NCI-H128 (cell line): ENCODE measurements at regions not wholly inside any gene's neighbourhood (a gene's known extent, or its start where the extent isn't known, plus 50 kb on each side); places are given as distances from the start of the nearest gene placed in this dataset.

Experiments used
- DNase-seq: peaks from one replicate; lab custom pipeline; 2025; ENCODE audit not compliant: unreplicated experiment; lab: John Stamatoyannopoulos, UW

DNA sequence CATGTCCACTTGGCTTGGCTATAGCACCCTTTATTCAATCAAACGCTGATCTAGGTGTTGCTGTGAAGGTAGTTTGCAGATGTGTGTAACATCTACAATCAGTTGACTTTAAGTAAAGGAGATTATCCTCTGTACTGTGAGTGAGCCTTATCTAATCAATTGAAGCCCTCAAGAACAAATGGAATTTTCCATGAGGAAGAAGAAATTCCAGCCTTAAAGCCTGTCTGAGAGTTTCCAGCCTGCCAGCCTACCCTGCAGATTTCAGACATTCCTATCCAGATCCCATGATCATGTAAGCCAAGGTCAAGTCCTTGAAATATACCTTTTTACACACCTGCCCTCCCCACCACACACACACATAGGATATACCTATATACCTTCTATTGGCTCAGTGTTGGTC is 696.7 kb downstream of the MRPL39 start:
- no peak for DNase-seq

DNA sequence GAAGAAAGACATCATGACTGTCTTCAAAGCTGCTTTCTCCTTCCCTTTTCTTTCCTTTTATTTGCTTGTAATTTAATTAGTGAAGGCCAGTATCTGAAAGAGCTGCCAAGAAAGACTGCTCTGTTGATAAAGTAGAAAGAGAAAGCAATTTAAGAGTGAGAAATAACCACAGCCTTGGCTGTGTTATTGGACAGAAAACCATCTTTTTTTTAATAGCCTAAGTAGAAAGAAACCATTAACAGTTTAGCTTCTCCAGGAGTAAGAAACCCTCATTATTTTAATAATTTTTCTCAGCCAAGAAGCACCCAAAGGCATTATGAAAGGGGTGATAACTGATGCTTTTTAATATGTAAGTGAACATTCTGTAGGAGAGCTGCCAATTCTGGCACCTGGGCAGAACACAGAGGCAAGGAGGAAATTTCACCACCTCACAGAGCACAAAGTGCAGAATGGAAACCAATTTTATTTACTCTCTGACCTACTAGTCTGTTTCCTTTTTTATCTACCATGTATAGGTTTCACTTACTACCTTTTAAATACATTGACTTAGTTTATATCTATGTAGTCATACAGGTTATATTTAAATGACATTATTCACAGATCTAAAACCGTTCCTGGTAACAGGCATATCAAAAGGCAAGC is 703.2 kb downstream of the MRPL39 start:
- no peak for DNase-seq

- no peak for DNase-seq
Observed at GRCh38 chr21:24899138-24899537, 708.1 kb downstream of the MRPL39 start.

DNA sequence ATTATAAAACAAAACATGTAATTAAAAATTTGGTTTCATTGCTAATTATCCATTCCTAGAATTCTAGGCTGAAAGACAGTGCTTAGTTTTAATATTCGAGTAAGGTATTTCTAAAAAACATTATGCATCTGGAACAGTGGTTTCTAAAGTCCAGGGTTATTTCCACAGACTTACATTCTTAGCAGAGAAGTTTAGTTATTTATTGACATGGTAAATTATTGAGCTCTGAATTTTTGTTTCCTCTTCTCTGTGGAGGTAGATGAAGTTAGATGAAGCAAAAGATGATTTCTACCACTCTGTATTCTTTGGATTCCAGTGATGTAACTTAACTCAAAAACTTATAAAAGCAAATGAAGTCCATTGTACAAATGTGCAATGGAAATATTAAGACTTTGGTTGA is 709.4 kb downstream of the MRPL39 start:
- no peak for DNase-seq

DNA sequence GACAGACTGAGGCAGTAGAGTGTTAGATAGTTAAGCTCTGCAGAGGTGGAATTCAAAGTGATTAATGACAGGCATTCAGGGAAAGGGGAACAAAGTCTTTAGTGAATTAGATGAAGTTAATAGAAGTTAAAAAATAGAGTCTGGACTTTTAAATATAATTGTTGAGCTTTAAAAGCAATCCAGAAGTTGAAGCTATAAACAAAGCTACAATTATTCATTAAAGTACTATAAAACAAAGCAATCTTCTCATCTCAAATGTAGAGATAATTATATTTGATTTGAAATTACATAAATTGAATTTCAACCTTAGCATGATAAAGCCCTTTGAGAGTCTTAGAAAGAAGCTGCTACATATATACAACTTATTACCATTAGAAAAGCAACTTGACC is 710.6 kb downstream of the MRPL39 start:
- DNase-seq = no peak

GRCh38 chr21:24895885-24896734 is 711.2 kb downstream of the MRPL39 start:
- DNase-seq = no peak

GRCh38 chr21:24894324-24894723 is 713.0 kb downstream of the MRPL39 start:
- DNase-seq = no peak

DNA sequence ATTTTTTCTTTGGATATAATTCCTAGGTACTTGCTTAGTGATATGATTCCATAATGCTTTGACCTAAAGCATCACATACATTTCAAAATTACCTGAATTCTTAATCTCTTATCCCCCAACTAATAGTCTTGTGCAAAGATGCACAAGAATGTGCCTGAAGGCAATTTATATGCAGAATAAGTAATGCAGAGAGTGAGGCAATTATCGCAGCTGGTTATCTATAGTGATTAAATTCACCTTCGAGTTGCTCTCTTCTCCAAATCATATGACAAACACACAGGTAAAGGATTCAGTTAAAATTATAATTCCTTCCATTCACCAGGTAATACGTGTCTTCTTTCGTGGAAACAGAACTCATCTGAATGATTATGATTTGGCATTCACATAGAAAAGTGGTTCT is 717.3 kb downstream of the MRPL39 start:
- DNase-seq = no peak

DNA sequence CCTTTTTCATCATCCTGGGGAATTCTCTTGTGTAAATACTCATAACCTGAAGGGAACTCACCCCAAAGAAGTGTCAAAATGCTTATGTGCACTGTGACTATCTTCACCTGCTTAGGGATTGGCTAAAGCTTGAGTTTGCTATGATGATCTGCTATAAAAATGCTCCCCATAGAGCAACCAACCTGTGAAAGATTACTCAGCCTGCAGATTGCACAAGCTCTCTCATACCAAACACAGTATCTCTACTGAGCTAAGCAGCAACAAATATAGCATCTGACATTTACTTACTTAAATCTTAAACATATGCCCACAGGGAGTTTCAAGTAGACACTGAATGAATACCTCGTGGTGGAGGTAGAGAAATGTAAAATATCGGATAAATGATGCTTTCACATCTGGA is 725.8 kb downstream of the MRPL39 start:
- DNase-seq = no peak

- DNase-seq = no peak
Observed at GRCh38 chr21:24870633-24871032, 736.6 kb downstream of the MRPL39 start.

GRCh38 chr21:24869862-24870261 is 737.4 kb downstream of the MRPL39 start:
- no peak for DNase-seq

DNA sequence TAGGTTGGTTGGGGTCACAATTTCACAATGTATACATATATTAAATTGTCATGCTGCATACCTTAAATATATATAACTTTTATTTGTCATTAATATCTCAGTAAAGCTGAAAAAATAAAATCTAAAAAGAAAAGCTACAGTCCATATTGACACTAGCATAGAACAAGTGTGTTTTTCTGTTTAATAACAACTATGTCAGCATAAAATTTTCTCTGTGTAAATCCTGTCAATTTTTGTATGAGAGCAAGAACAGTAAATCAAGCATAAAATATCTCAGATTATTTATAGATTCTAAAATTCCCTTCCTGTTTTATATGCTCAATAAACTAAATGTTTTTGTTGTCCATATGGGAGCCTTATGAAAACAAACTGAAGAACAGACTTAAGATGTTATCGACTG is 739.2 kb downstream of the MRPL39 start:
- DNase-seq = no peak

DNA sequence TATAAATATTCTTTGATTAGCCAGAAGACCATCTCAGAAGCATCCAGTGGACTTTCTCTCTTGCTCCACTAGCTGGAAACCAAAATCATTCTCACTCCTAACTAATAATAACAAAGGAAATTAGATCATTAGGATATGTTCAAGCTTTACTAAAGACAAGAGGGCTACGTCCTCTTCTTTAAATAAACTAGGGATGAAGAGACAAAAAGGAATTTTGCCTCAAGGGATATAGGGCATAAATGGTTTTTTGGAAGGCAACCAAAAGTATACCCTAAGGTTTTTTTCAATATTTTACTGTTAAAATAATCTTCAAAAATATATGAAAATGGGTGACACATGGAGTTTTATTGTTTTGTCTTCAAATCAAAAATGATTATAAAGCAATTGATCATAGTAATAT is 745.8 kb downstream of the MRPL39 start:
- no peak for DNase-seq

DNA sequence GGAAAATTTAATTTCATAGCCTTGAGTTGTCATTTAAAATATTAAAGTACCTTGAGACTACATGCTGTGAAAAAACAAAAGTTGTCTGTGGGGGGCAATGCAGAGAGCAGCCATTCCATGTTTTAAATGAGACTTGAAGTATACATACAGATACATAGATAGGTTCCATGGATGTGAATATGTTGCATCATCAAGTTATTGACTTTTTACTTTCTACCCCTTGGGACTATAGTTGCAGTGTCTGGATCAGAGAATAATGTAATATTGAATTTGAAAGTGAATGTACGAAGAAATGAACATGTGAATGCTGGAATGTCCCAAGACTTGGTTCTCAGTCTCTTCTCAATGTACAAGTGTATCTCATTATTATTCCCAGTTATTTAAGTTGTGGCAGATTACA is 751.0 kb downstream of the MRPL39 start:
- DNase-seq = no peak

DNA sequence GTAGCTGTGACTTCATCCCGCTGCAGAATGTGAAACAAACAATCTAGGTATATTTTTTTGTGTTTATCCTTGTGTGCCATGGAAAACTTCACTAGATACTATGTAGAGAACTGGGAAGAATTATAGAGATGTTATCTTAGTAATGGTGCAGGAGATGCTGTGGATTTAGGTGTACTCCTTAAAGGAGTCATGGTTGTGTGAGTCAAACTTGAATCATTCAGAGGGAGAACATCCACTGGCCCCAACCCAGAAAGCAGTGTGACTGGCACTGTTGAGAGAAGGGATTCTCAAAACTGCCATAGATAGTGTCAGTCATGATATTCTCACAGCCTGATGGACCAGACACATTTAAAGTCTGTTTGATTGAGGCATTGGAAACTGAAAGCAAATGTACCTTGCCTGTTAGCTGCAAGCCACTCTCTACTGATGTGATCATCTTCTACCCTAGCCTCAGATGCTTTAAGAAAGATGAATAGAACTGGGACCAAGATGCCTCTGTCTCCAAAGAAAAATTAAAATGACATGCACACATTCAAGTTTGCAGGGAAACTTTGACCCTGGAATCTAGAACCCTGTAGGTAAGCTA is 754.6 kb downstream of the MRPL39 start:
- no peak for DNase-seq

- DNase-seq = no peak
Observed at GRCh38 chr21:24850121-24850520, 757.2 kb downstream of the MRPL39 start.

GRCh38 chr21:24844671-24845070 is 762.6 kb downstream of the MRPL39 start:
- DNase-seq = no peak

DNA sequence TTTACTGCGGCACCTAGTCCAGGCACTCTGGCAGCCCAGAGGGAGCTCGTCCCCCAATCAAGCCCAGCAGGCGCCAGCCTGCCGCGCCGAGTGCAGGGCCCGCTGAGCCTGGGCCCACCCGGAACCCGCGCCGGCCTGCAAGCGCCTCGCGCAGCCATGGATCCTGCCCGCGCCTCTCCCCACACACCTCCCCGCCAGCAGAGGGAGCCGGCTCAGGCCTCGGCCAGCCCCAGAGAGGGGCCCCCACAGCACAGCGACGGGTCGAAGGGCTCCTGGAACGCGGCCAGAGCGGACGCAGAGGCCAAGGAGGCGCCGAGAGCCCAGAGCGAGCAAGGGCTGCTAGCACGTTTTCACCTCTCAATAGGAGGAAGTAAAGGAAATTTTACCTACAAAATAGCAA is 767.0 kb downstream of the MRPL39 start:
- no peak for DNase-seq

- DNase-seq = no peak
Observed at GRCh38 chr21:24832961-24833360, 774.3 kb downstream of the MRPL39 start.

DNA sequence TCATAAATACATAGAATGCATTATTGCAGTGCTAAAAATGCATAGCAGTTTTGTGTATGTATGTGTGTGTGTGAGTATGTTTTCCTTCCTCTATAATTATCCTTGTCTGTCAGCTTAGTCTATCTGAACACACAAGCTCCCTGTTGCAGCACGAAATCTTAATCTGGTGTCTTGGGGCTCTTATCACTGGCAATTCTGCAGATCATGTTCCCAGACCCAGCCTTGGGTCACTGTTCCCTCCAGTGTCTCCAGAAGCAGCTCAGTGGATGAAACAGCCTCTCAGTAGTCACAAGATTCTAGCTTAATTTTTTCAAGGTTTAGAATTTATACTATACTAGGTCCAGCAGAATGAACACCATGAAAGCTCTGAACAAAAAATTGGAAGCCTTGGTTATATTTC is 777.9 kb downstream of the MRPL39 start:
- DNase-seq = no peak

GRCh38 chr21:24826822-24827221 is 780.5 kb downstream of the MRPL39 start:
- no peak for DNase-seq

GRCh38 chr21:24825348-24825747 is 781.9 kb downstream of the MRPL39 start:
- no peak for DNase-seq
